ENCODE measurements at regions not wholly inside any gene's neighbourhood (a gene's known extent, or its start where the extent isn't known, plus 50 kb on each side); places are given as distances from the start of the nearest gene placed in this dataset.

- DNase-seq = no peak
These were observed 76.4 kb downstream of the CXXC4 start for GRCh38 chr4:104418286-104418685.

GRCh38 chr4:104417357-104417882 lies 77.3 kb downstream of the CXXC4 start:
- no peak for DNase-seq

- DNase-seq = no peak
These were observed 77.9 kb downstream of the CXXC4 start for GRCh38 chr4:104416725-104417356.

- DNase-seq = no peak
These were observed 81.2 kb downstream of the CXXC4 start for GRCh38 chr4:104413487-104413886.

GRCh38 chr4:104412344-104412743 lies 82.3 kb downstream of the CXXC4 start:
- DNase-seq = no peak

GRCh38 chr4:104411502-104411901 lies 83.2 kb downstream of the CXXC4 start:
- no peak for DNase-seq

GRCh38 chr4:104408878-104409277 lies 85.8 kb downstream of the CXXC4 start:
- DNase-seq = no peak

- no peak for DNase-seq
These were observed 90.3 kb downstream of the CXXC4 start for GRCh38 chr4:104404361-104404760.

- DNase-seq = no peak
These were observed 99.5 kb downstream of the CXXC4 start for GRCh38 chr4:104395168-104395614.

- no peak for DNase-seq
These were observed 100.1 kb downstream of the CXXC4 start for GRCh38 chr4:104394406-104395167.

GRCh38 chr4:104393655-104394324 lies 100.9 kb downstream of the CXXC4 start:
- no peak for DNase-seq

- no peak for DNase-seq
These were observed 109.0 kb downstream of the CXXC4 start for GRCh38 chr4:104385713-104386112.

- DNase-seq = no peak
These were observed 111.7 kb downstream of the CXXC4 start for GRCh38 chr4:104382961-104383360.

- no peak for DNase-seq
These were observed 113.0 kb downstream of the CXXC4 start for GRCh38 chr4:104381729-104382128.

- no peak for DNase-seq
These were observed 129.1 kb downstream of the CXXC4 start for GRCh38 chr4:104365618-104366017.

GRCh38 chr4:104353481-104353880 lies 141.2 kb downstream of the CXXC4 start:
- no peak for DNase-seq

- DNase-seq = no peak
These were observed 142.5 kb downstream of the CXXC4 start for GRCh38 chr4:104352211-104352610.

GRCh38 chr4:104351706-104352105 lies 143.0 kb downstream of the CXXC4 start:
- no peak for DNase-seq

GRCh38 chr4:104345598-104346242 lies 149.0 kb downstream of the CXXC4 start:
- no peak for DNase-seq

- no peak for DNase-seq
These were observed 150.2 kb downstream of the CXXC4 start for GRCh38 chr4:104344342-104344980.

GRCh38 chr4:104334410-104334809 lies 160.3 kb downstream of the CXXC4 start:
- no peak for DNase-seq

GRCh38 chr4:104330125-104330905 lies 164.4 kb downstream of the CXXC4 start:
- DNase-seq = no peak

All from CD4-positive, alpha-beta T cell treated with Interleukin-4 for 1 hour (primary cell).